GM19238 (cell line): ENCODE measurements at regions not wholly inside any gene's neighbourhood (a gene's known extent, or its start where the extent isn't known, plus 50 kb on each side); places are given as distances from the start of the nearest gene placed in this dataset.
"Not testable (repeated sequence)": the region's sequence is repeated elsewhere in the genome, so short reads cannot be mapped to it uniquely, and the experiment has no call there.

Experiments
- DNase-seq: peaks from one replicate; pipeline ENCODE4 v3.0.0; 2011; ENCODE audit warnings: low spot score; ENCODE audit not compliant: insufficient read length

DNA sequence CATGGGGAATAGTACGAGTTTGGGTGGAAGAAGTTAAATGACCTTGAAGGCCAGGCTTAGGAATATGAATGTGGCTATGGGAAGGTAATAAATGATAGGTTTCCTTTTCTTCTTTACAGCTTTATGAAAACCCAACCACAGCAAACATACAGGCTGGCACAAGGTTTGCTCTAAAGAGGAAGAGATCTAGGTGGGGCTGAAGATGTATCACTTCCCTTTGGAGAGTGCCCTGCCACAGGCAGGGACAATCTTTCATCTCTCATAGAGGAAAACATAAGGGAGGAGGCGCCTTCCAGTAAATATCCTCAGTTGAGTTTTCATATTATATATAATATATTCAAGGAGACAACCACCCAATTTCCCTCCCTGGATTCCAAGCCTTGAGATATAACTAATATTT is 72.9 kb upstream of the FRMD6 start:
- DNase-seq, result no peak

DNA sequence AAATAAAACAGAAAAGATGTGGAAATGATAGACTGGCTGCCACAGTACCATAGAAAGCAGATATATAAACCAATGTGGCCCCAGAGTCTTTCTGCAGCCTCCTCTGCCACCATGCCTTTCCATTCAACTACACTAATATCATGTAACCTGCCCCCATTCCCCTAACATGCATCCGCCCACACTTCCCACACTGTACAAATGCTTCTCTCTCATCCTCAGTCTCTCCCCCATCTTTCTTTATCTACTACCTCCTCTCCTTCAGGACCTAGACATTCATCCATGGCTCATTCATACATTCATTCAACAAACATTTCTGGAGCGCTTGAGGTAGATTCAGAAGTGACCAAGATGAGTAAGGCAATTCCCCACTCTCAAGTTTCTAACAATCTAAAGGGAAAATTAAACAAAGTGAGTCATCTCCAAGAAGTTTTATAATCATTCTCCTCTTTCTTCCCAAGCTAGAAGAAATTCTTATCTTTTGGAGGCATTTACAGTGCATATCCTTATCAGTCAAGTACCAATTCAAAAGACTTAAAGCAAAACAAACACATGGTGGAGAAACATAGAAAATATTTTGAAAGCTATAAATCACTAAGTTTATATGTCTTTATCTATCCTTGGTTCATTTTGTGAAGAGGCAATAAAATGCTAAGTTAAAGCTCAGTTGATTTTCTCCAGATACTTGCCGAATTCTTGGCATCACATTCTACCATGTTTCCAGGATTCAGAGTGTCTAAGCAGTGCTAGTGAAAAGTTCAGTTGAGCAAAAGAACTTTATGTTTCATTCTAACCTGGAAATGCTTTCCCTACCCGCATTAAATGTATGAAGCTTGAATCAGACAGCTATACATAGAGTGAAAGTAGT is 70.5 kb upstream of the FRMD6 start:
- no peak for DNase-seq

DNA sequence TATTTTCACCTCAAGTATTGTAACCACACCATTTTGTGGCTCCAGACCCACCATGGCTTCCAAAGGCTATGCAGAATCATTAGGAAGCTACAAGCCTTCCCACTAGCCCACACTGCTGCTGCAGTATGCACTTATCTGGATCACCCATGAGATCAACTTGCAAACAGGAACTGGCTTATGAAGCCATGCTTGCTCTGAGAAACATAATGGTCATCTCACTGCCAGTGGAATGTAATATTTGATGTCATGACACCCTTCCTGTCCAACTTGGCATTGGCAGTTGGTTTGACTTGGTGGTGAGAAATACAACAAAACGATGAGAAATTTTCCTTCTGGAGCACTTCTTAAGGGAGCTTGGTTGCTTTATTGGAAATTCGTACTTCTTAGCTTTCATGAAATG is 69.3 kb upstream of the FRMD6 start:
- DNase-seq, result no peak

DNA sequence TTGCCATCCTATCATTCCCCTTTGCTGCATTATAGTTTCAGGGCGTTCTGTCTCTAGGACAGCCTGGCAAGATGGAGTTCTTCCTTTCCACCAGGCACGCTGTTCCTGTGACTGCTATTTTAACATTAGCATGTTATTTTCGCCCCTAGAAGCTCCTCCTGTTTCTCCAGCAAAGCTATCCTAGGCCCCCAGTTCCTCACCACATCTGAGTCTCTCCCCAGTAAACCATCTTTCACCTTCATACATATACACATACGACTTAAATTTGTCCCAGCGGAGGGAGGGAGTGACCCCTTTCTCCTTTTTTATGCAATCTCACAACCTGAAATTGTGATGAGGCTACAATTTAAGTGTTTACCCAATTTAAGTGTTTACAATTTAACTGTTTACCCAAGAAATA is 66.7 kb upstream of the FRMD6 start:
- DNase-seq, result no peak

DNA sequence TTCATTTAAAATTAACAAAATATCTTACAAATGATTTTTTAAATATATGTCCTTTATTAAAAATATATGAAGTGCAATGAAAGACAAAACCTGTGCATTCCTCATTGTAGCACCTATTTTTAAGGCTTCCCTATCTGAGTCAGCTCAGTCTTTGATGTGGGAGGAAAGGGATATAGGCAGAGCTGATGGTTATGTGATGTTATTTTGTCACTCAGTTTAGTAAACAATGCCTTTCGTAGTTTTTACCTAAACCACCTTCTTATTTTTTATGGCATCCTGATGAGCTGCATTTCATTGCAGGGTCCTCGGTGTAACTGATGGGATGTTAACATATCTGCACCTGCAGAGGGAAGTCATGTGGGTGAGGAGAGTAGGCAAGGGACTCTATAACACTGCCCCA is 58.9 kb upstream of the FRMD6 start:
- DNase-seq, result no peak

DNA sequence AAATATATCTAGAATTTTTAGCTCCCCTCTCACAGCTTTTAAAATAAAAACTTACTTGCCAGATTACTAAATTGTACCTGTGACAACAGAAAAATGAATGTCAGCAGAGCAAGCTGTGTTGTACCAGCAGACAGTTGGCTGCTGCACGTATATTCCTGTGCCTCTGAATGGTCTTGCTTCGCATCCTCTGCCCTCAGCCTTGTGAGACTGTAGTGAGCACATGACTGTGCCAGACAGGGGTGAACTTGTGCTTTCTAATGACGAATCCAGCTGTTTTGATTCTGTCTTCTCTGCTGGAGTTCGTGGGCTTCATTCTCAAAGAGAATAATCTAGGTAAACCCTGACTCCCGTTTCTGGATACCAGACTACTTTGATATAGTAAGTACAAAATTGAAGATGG is 58.3 kb upstream of the FRMD6 start:
- no peak for DNase-seq

DNA sequence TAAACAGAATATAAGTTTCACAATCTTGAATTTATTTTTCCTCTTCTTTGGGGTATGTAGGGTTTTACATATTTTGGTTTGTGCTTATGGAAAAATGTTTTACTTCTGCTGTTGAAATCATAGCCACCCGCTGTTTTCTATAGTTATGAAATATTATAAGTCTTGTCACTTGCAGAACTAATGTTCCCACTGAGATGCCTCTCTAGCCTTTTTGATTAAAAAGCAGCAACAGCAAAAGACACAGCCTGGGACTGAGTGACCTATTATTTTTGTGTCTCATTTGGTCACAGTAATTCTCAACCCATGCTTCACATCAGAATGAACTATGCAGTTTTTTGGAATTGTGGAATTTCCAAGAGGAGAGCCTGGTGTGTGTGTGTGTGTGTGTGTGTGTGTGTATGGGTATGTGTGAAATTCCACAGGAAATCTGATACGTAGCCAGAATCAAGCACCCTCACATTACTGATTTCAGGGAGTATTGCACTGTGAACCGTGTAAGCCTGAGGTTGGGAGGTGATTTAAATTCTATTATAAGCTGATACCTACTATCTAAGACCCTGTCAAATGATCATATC is 55.7 kb upstream of the FRMD6 start:
- DNase-seq, result no peak

DNA sequence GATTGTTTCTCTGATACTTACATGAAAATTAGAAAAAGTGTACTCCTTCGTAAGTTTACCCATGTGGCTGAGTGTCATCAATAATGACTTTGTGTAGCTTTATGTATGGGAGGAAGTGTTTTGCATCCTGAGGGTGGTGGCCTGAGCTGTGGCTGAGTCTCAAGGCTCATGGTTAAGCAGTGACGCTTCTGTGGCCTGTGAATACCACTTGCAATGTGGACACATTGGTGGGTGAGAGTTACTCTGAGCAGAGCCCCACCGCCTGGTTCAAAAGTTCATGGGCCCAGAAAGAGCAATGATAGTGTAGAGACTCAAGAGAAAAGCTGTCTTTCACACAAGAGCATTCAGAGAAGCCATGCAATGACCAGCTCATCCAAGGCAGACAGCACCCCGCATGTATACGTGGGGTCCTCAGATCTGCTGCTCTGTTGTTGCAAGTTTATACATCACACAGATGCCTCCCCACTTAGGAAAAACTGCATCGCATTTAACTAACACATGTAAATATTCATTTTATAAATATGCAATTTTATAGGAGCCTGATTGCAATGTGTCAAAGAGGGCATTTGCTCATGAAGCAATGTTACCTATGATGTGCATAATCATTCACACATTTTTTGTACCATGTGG is 55.1 kb upstream of the FRMD6 start:
- no peak for DNase-seq

DNA sequence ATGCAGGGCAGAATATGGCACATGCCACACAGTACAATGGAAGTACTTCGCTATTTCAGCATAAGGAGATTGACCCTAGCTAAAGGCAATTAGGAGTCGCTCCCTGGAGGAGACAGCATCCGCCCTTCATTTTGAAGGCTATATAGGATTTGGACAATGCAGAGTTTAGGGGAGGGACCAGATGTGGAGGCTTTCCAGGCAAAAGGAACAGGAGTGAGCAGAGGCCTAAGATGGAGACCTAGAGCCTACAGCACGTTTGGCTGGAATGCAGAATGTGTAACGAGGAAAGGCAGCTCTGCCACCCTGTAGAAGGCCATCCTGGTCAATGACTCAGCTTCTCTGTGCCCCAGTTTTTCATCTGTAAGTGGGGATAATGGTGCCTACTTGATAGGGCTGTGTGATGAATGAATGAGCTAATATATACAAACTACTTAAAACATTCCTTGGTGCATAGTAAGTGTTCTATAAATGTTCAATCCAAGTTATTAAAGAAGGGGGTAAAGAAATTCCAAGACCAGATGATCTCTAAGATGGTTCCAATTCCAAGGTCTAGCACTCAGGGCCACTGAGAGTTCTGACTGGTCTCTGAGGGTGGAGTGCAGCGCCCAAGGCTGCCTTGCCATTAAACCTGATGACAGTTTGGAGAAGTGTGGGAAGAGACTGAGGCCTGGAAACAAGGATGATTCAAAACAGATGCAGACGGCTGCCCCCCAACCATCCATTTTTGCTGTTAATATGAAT is 54.3 kb upstream of the FRMD6 start:
- no peak for DNase-seq

DNA sequence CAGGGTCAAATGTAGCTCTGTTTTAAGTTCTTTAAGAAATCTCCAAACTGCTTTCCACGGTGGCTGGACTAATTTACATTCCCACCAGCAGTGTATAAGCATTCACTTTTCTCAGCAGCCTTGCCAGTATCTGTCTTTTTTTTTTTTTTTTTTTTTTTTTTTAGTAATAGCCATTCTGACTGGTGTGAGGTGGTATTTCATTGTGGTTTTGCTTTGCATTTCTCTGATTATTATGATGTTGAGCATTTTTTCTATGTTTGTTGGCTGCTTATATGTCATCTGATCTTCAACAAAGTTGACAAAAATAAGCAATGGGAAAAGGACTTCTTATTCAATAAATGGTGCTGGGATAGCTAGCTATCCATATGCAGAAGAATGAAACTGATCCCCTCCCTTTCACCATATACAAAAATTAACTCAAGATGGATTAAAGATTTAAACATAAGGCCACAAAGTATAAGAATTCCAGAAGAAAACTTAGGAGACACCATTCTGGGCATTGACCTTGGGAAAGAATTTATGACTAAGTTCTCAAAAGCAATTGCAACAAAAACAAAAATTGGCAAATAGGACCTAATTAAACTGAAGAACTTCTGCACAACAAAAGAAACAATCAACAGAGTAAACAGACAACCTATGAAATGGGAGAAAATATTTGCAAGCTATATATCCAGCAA is 52.6 kb upstream of the FRMD6 start:
- not testable (repeated sequence) for DNase-seq

DNA sequence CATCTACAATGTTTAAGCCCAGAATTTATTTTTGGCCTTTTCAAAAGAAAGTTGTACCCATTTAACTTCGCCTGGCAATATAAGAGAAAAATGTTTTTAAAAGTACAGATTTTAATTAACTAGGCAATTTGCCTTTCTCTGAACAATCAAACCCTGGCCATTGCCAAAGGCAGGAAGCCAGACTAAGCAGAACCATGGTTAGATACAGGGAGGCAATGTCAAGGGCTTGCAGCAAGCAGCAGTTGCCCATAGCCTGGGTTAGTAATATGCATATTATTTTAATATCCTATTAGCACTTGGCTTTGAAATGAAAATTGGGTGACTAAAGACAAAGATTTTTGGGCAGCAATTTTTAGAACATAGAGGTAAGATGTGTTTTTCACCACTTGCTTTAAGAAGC is 51.1 kb upstream of the FRMD6 start:
- no peak for DNase-seq
